ENCODE measurements at regions not wholly inside any gene's neighbourhood (a gene's known extent, or its start where the extent isn't known, plus 50 kb on each side); places are given as distances from the start of the nearest gene placed in this dataset.

- Histone ChIP-seq H3K9me3 (no peaks in the 10 kb centered on the region), H3K4me1 (no peaks in the 10 kb centered on the region), H3K4me3 (no peak overlapping the region), H3K9ac (ENCODE audit: low read depth in 2 of 2, low read length in 2 of 2) (no peak overlapping the region), H3K27me3 (no peaks in the 10 kb centered on the region), H3K36me3 (no peaks in the 10 kb centered on the region), H3K27ac (no peak overlapping the region)
- TF ChIP-seq, protein P1, sequence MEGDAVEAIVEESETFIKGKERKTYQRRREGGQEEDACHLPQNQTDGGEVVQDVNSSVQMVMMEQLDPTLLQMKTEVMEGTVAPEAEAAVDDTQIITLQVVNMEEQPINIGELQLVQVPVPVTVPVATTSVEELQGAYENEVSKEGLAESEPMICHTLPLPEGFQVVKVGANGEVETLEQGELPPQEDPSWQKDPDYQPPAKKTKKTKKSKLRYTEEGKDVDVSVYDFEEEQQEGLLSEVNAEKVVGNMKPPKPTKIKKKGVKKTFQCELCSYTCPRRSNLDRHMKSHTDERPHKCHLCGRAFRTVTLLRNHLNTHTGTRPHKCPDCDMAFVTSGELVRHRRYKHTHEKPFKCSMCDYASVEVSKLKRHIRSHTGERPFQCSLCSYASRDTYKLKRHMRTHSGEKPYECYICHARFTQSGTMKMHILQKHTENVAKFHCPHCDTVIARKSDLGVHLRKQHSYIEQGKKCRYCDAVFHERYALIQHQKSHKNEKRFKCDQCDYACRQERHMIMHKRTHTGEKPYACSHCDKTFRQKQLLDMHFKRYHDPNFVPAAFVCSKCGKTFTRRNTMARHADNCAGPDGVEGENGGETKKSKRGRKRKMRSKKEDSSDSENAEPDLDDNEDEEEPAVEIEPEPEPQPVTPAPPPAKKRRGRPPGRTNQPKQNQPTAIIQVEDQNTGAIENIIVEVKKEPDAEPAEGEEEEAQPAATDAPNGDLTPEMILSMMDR (IDR thresholded peaks at IDR 0.05): no peak
- intact Hi-C loops (cut with DNase I): no loop called here
- DNase-seq: no peak
Observed at GRCh38 chr10:120741396-120741795, 109.8 kb upstream of the WDR11 start.

- no peak overlapping the region for H3K27ac ChIP-seq
- no peak overlapping the region for H3K4me3 ChIP-seq
- intact Hi-C loops (cut with DNase I): no loop called here
Observed at GRCh38 chr10:120742373-120742772, 108.8 kb upstream of the WDR11 start.

DNA sequence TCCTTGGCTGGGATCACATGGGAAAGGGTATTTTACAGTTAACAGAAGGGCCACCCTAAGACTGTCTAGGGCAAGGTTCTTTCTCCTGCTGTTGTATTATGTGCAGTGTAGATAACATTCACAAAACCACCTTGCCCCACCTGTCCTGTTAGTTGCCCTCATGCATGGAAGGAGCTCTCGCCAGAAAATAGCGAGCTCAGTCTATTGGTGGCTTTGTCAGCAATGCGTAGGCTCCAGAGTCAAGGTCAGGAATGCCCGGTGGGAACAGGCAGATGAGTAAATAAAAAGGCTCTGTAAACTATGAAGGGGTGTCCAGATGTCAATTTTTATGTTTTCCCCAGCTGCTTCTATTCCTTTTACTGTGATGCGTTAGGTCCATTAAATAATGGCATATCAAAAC, 107.1 kb upstream of the WDR11 start:
- intact Hi-C loops (cut with DNase I): no loop called here
- no peaks in the 10 kb centered on the region for H3K9me3 ChIP-seq
- no peak overlapping the region for H3K27ac ChIP-seq
- no peaks in the 10 kb centered on the region for H3K36me3 ChIP-seq
- DNase-seq: no peak
- TF ChIP-seq, protein P1 (IDR thresholded peaks at IDR 0.05): no peak
- H3K9ac ChIP-seq (ENCODE audit: low read depth in 2 of 2, low read length in 2 of 2): no peak overlapping the region
- no peak overlapping the region for H3K4me3 ChIP-seq
- no peaks in the 10 kb centered on the region for H3K27me3 ChIP-seq
- H3K4me1 ChIP-seq: no peaks in the 10 kb centered on the region

More at GRCh38 chr10:120742373-120742772, 108.8 kb upstream of the WDR11 start:
- no peak for DNase-seq
- no peaks in the 10 kb centered on the region for H3K36me3 ChIP-seq
- no peaks in the 10 kb centered on the region for H3K9me3 ChIP-seq
- no peaks in the 10 kb centered on the region for H3K4me1 ChIP-seq
- TF ChIP-seq, protein P1 (IDR thresholded peaks at IDR 0.05): no peak
- no peak overlapping the region for H3K9ac ChIP-seq (ENCODE audit: low read depth in 2 of 2, low read length in 2 of 2)
- no peaks in the 10 kb centered on the region for H3K27me3 ChIP-seq

DNA sequence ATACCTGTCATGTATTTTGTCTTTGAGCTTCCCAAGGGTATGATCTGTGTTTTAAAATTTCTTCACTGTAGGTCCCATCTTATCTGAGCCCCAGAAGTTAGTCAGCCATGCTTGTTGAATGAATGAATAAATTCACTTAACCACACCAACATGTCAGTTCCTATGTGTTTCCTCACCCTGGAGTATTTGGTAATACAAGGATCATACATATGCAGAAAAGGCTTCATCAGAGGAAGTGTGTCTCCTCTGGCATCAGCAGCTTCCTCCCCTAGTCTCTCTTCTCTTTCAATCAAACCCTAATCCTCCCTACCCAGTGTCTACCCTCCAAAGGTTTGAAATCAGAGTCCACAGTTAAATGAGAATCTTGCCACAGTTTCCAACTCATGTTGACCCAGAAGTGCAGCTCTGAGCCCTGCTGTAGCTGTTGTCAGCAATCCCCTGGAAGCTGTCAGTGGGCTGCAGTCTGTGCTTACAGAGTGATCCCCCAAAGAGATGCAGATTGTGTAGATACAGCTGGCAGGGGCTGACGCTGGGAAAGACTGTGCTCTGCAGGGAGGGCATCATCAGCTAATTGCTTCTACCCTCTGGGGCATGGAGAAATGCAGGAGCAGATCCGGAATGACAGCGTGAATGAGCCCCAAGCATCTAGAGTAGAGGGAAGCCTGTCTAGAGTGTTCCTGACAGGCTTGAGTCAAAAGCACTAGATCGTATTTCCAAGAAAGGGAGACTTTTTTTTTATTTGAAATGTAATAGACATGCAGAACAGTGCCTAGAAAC, 105.0 kb upstream of the WDR11 start:
- DNase-seq: no peak
- no peak overlapping the region for H3K27ac ChIP-seq
- H3K9ac ChIP-seq (ENCODE audit: low read depth in 2 of 2, low read length in 2 of 2): no peak overlapping the region
- no peak overlapping the region for H3K4me3 ChIP-seq
- TF ChIP-seq, protein P1 (IDR thresholded peaks at IDR 0.05): no peak
- H3K4me1 ChIP-seq: no peaks in the 10 kb centered on the region
- no peaks in the 10 kb centered on the region for H3K9me3 ChIP-seq
- H3K27me3 ChIP-seq: no peaks in the 10 kb centered on the region
- H3K36me3 ChIP-seq: no peaks in the 10 kb centered on the region
- intact Hi-C loops (cut with DNase I): no loop called here

- Histone ChIP-seq H3K9me3 (no peaks in the 10 kb centered on the region), H3K4me1 (no peaks in the 10 kb centered on the region), H3K27ac (no peak overlapping the region), H3K9ac (ENCODE audit: low read depth in 2 of 2, low read length in 2 of 2) (no peak overlapping the region), H3K4me3 (no peak overlapping the region), H3K36me3 (no peaks in the 10 kb centered on the region), H3K27me3 (no peaks in the 10 kb centered on the region)
- DNase-seq: no peak
- TF ChIP-seq, protein P1 (IDR thresholded peaks at IDR 0.05): no peak
- intact Hi-C loops (cut with DNase I): no loop called here
Observed at GRCh38 chr10:120748519-120748918, 102.6 kb upstream of the WDR11 start.

Measured in colonic mucosa (tissue), 4 donors.